CD4-positive, alpha-beta T cell treated with Interferon alpha-2 for 1 hour (primary cell): ENCODE measurements at regions not wholly inside any gene's neighbourhood (a gene's known extent, or its start where the extent isn't known, plus 50 kb on each side); places are given as distances from the start of the nearest gene placed in this dataset.
"Not testable (repeated sequence)": the region's sequence is repeated elsewhere in the genome, so short reads cannot be mapped to it uniquely, and the experiment has no call there.

ENCODE experiments used
- DNase-seq, 2 donors: peaks; one replicate each; pipeline ENCODE4 v3.0.0-alpha.2; 2020 to 2022

- DNase-seq, result no peak
These were observed 59.2 kb downstream of the IL12A start for GRCh38 chr3:160047876-160048275.

GRCh38 chr3:160049038-160049437 is 60.4 kb downstream of the IL12A start:
- no peak for DNase-seq

GRCh38 chr3:160049565-160049964 is 60.9 kb downstream of the IL12A start:
- DNase-seq, result no peak

DNA sequence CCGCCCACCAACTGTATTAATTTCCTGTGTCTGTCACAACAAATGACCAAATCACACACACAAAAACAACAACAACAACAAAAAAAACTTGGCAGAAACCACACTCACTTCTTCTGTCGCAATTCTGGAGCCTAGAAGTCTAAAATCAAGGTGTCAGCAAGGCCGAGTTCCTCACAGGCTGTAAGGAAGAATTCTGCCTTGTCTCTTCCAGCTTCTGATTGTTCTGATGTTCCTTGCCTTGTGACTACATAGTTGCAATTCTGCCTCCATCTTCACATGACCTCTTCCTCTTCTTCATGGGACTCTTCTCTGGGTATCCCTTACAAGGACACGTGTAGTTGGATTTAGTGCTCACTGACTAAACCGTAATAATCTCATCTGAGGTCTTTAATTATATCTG is 61.4 kb downstream of the IL12A start:
- no peak for DNase-seq

DNA sequence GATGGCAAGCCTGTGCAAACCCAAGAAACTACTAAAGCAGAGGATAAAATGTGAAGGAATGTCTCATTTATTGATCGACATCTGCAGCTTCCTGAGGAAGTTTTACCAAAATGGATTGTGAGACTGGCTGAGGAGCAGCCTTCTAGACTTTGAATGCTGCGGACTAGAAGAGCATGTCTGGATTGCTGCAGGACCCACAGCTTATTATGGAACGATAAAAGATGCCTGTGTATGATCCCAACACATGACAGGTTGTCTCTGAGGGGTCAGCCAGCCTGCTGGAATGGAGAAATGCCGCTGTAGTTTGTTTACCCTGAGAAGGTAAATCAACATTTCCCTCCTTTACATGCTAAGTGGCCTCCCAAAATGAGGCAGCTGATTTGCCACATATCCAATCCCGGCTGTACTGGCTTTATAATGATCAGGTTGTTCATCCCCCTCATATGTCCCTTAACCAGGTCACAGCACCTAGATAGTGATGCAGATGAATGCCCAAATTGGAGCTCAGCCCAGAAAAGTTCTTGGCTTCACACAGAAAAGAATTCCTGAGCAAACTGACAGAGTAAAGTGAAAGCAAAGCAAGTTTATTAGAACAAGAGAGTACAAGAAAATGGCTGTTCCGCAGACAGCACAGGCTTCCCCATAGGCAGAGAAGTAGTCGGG is 63.9 kb downstream of the IL12A start:
- no peak for DNase-seq

DNA sequence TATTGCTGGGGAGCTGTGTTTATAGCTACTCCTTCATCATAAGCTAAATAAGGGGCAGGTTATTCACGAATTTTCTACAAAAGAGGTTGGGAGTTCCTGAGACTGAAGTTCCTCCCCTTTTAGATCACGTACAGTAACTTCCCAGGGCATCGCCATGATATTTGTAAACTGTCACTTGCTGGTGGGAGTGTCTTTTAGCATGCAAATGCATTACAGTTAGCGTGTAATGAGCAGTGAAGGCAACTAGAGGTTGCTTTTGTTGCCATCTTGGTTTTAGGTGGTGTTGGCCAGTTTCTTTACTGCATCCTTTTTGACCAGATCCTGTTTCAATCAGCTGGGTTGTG is 64.4 kb downstream of the IL12A start:
- DNase-seq, result no peak

DNA sequence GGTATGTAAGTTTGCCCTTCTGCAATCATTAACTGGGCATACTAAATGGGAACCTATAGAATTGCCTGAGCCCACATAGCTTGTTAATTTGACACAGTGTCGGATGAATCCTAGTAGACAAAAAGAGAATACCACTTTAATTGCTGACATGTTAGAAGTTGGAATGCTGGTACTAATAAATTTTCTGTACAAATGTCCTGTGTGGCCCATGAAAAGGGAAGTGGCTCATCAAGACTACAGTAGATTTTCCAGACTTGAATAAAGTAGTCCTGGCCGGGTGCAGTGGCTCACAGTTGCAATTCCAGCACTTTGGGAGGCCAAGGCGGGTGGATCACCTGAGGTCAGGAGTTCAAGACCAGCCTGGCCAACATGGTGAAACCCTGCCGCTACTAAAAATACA is 66.2 kb downstream of the IL12A start:
- not testable (repeated sequence) for DNase-seq

GRCh38 chr3:160055659-160056058 is 67.0 kb downstream of the IL12A start:
- no peak for DNase-seq

GRCh38 chr3:160057331-160057730 is 68.7 kb downstream of the IL12A start:
- no peak for DNase-seq

DNA sequence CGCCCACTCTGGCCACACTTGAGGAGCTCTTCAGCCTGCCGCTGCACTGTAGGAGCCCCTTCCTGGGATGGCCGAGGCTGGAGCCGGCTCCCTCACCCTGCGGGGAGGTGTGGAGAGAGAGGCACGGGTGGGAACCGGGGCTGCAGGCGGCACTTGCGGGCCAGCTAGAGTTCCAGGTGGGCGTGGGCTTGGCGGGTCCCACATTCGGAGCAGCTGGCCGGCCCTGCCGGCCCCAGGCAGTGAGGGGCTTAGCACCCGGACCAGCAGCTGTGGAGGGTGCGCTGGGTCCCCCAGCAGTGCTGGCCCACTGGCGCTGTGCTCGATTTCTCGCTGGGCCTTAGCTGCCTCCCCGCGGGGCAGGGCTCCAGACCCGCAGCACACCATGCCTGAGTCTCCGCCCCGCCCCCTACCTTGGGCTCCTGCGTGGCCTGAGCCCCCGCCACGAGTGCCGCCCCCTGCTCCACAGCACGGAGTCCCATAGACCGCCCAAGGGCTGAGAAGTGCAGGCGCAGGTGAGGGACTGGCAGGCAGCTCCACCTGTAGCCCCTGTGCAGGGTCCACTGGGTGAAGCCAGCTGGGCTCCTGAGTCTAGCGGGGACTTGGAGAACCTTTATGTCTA is 71.9 kb downstream of the IL12A start:
- no peak for DNase-seq

- no peak for DNase-seq
These were observed 72.9 kb downstream of the IL12A start for GRCh38 chr3:160061525-160061924.

GRCh38 chr3:160065282-160065681 is 76.6 kb downstream of the IL12A start:
- no peak for DNase-seq

GRCh38 chr3:160065786-160066185 is 77.2 kb downstream of the IL12A start:
- DNase-seq, result no peak

- DNase-seq, result no peak
These were observed 81.4 kb downstream of the IL12A start for GRCh38 chr3:160069986-160070385.

DNA sequence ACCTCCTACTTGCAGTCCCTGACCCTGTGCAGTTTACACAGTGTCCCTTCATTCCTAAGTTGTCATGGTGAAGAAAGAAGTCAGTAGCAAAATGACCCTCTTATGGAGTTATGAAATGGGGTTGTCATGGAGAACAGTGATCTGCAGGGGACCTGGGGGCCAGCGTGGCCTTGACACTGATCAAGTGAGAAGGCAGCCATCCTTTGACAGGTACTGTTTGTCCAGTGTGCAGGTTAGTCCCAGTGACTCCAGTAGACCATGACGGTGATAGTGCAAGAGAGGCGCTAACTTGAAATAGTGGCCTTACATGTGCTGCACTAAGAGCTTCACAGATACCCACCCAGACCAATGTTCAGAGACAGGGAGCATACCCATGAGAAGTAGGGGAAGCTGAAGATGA is 87.9 kb downstream of the IL12A start:
- DNase-seq, result no peak

- DNase-seq, result no peak
These were observed 89.9 kb downstream of the IL12A start for GRCh38 chr3:160078533-160078932.

DNA sequence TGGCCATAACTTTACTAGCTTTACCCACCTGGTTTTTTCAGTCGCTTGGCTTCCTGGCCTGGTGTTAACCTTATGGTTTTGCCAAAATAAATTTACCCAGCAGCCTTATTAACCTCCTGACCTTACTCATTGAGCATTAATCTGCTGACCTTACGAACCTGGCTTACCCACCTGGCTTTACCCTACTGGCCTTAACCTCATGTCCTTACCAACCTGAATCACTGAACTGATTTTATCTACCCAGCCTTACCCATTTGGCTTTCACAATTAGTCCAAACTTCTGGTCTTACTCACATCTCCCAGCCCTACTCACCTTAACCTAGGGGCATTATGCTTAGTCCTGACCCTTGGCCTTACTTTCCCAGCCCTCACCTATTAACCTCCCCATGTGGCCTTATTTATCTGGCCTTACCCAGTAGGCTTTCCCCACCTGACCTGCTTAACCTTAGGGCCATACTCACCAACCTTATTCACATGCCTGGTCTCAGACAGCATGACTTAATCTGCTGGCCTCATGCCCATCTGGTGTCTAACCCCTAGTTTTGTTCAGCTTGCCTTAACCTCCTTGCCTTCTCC is 93.4 kb downstream of the IL12A start:
- no peak for DNase-seq

DNA sequence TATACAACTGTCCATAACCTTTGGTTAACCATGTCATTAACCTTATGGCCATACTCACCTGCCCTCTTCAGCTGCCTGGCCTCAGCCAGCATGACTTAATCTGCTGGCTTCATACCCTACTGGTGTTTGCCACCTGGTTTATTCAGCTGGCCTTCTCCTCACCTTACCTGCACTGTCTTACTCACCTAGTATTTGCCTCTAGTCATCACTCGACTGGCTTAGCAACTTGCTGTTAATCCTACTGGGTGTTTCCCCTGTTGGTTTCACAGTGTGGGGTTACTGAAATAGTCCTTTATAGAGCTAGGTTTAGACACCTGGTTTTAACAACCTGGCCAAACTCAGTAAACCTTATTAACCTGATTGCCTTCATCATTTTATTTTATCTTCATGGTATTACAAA is 96.4 kb downstream of the IL12A start:
- DNase-seq, result no peak

- DNase-seq, result no peak
These were observed 100.0 kb downstream of the IL12A start for GRCh38 chr3:160088492-160089137.

- no peak for DNase-seq
These were observed 102.0 kb downstream of the IL12A start for GRCh38 chr3:160090653-160091052.

DNA sequence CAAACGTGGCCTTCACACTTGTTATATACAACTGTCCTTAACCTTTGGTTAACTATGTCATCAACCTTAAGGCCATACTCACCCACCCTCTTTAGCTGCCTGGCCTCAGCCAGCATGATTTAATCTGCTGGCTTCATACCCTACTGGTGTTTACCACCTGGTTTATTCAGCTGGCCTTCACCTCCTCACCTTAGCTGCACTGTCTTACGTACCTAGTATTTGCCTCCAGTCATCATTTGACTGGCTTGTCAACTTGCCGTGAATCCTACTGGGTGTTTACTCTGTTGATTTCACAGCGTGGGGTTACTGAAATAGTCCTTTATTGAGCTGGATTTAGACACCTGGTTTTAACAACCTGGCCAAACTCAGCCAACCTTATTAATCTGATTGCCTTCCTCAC is 102.8 kb downstream of the IL12A start:
- no peak for DNase-seq

- no peak for DNase-seq
These were observed 104.1 kb downstream of the IL12A start for GRCh38 chr3:160092760-160093159.

DNA sequence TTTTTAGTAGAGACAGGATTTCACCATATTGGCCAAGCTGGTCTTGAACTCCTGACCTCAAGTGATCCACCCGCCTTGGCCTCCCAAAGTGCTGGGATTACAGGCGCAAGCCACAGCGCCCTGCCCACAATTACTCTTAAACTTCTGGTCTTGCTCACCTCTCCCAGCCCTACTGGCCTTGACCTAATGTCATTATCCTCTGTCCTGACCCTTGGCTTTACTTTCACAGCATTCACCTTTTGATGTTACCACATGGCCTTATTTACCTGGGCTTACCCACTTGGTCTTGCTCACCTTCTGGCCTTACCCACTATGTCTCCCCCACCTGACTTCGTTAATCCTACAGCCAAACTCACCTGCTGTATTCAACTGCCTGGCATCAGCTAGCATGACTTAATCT is 105.9 kb downstream of the IL12A start:
- no peak for DNase-seq

GRCh38 chr3:160097478-160097877 is 108.8 kb downstream of the IL12A start:
- DNase-seq, result no peak
